Neuronal stem cell (in vitro differentiated cells): ENCODE measurements at regions not wholly inside any gene's neighbourhood (a gene's known extent, or its start where the extent isn't known, plus 50 kb on each side); places are given as distances from the start of the nearest gene placed in this dataset.
"Not testable (repeated sequence)": the region's sequence is repeated elsewhere in the genome, so short reads cannot be mapped to it uniquely, and the experiment has no call there.

ENCODE experiments used
- DNase-seq: peaks from one replicate; pipeline ENCODE4 v3.0.0-alpha.2; 2013; ENCODE audit warnings: low spot score
- H2AFZ ChIP-seq: one replicate; pipeline ENCODE4 v1.6.1; 2013; ENCODE audit warnings: mild to moderate bottlenecking, low read length, inconsistent platforms
- H2AK5ac ChIP-seq: 2 replicates; pipeline ENCODE4 v1.6.1; 2013; ENCODE audit warnings: low read depth, mild to moderate bottlenecking, inconsistent platforms, low read length, moderate library complexity, mixed read lengths
- H2BK120ac ChIP-seq: 2 replicates; pipeline ENCODE4 v1.6.1; 2013; ENCODE audit warnings: low read depth, mild to moderate bottlenecking, inconsistent platforms, low read length, moderate library complexity, mixed read lengths
- H2BK12ac ChIP-seq: one replicate; pipeline ENCODE4 v1.6.1; 2013; ENCODE audit warnings: low read length, inconsistent platforms
- H2BK15ac ChIP-seq: 2 replicates; pipeline ENCODE4 v1.6.1; 2013; ENCODE audit warnings: mild to moderate bottlenecking, low read length, inconsistent platforms, mixed read lengths
- H2BK5ac ChIP-seq: one replicate; pipeline ENCODE4 v1.6.1; 2013; ENCODE audit warnings: inconsistent platforms, mild to moderate bottlenecking, low read length, moderate library complexity
- H3K14ac ChIP-seq: one replicate; pipeline ENCODE4 v1.6.1; 2013; ENCODE audit warnings: low read length, inconsistent platforms
- H3K18ac ChIP-seq: 2 replicates; pipeline ENCODE4 v1.6.1; 2013; ENCODE audit warnings: low read length, inconsistent platforms
- H3K23ac ChIP-seq: 2 replicates; pipeline ENCODE4 v1.6.1; 2013; ENCODE audit warnings: low read depth, mild to moderate bottlenecking, mixed read lengths, low read length, inconsistent platforms; ENCODE audit not compliant: poor library complexity
- H3K27ac ChIP-seq: replicated peaks from 3 replicates; pipeline ENCODE4 v1.5.1; 2013; ENCODE audit warnings: low read length, inconsistent platforms
- H3K27me3 ChIP-seq, 3 experiments: 2 replicates each; pipeline ENCODE4 v1.6.1; 2013; ENCODE audit warnings: low read length in 3 of 3, mild to moderate bottlenecking in 2 of 3, inconsistent platforms in 1 of 3, low read depth in 1 of 3, mixed read lengths in 1 of 3, moderate library complexity in 1 of 3; ENCODE audit not compliant: control insufficient read depth in 3 of 3, insufficient read depth in 3 of 3
- H3K36me3 ChIP-seq, 2 donors: replicated peaks in 1 of 2; 2 replicates each; pipeline ENCODE4 v1.6.1; 2013; ENCODE audit warnings: low read length in 2 of 2; ENCODE audit not compliant: control insufficient read depth in 2 of 2, insufficient read depth in 2 of 2
- H3K4ac ChIP-seq: 2 replicates; pipeline ENCODE4 v1.6.1; 2013; ENCODE audit warnings: inconsistent platforms, mild to moderate bottlenecking, low read length, moderate library complexity
- H3K4me1 ChIP-seq, 2 donors: 1 replicate in 1 of 2; 2 replicates in 1 of 2; pipeline ENCODE4 v1.6.1; 2013; ENCODE audit warnings: low read length in 2 of 2, low read depth in 1 of 2; ENCODE audit not compliant: control insufficient read depth in 2 of 2, insufficient read depth in 1 of 2
- H3K4me2 ChIP-seq: one replicate; pipeline ENCODE4 v1.6.1; 2013; ENCODE audit warnings: mild to moderate bottlenecking, low read length, inconsistent platforms; ENCODE audit not compliant: insufficient read depth, poor library complexity, severe bottlenecking
- H3K4me3 ChIP-seq, 2 donors: 2 replicates each; pipeline ENCODE4 v1.5.1; 2013; ENCODE audit warnings: low read length in 2 of 2, mild to moderate bottlenecking in 2 of 2, inconsistent platforms in 1 of 2, moderate library complexity in 1 of 2
- H3K79me1 ChIP-seq: one replicate; pipeline ENCODE4 v1.6.1; 2013; ENCODE audit warnings: low read depth, mild to moderate bottlenecking, inconsistent platforms, low read length, moderate library complexity
- H3K9ac ChIP-seq: one replicate; pipeline ENCODE4 v1.6.1; 2013; ENCODE audit warnings: mild to moderate bottlenecking, low read depth, low read length, inconsistent platforms; ENCODE audit not compliant: poor library complexity
- H3K9me3 ChIP-seq, 2 donors: replicated peaks in 1 of 2; 2 replicates each; pipeline versions ENCODE3 to v1.6.1; 2013; ENCODE audit warnings: low read length in 2 of 2, mild to moderate bottlenecking in 2 of 2, inconsistent platforms in 1 of 2, low read depth in 1 of 2, mixed read lengths in 1 of 2, moderate library complexity in 1 of 2; ENCODE audit not compliant: control insufficient read depth in 2 of 2, insufficient read depth in 1 of 2
- H4K8ac ChIP-seq: one replicate; pipeline ENCODE4 v1.6.1; 2013; ENCODE audit warnings: low read depth, mild to moderate bottlenecking, inconsistent platforms, low read length, moderate library complexity
- H4K91ac ChIP-seq: one replicate; pipeline ENCODE4 v1.6.1; 2013; ENCODE audit warnings: low read length, low read depth, mild to moderate bottlenecking, inconsistent platforms; ENCODE audit not compliant: poor library complexity
- WGBS, 2 donors: extraction: QIAGEN DNeasy Blood & Tissue Kit; methylation state at CpG; one replicate each; pipeline ENCODE4 v1.1.7; 2013; ENCODE audit warnings: missing lambda C conversion rate in 2 of 2, mixed read lengths in 1 of 2; ENCODE audit not compliant: insufficient read length in 2 of 2, insufficient replicate concordance in 1 of 2; ENCODE audit errors: extremely low coverage in 2 of 2; 5-methylcytosine and 5-hydroxymethylcytosine counted together

DNA sequence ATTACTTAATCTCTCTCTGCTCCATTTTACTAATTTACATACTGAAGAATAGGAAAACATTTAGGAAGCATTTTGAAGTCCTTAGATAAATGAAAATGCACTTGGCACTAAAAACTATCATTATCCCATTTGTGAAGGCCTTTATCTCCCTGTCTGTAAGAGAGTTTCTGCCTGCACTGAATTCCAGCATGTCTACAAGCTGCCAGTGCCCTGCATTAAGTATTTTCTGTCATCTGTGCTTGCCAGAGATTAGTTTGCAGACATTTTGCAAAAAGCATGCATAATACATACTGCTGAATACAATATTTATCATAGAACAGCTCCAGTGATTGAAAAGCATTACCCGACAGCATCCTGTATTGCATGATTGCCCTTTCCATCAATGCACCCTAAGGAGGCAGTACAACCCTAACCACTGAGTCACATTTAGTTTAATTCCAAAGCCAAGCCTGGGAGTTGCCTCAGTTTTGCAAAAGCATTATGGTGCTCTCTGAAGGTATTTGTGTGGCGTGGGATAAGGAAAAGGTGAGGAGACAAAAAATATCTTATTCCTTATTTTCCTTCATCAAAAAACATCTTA lies 280.2 kb upstream of the TOM1L1 start:
- Histone ChIP-seq H3K9me3 (peaks cover 0 to 3% of the 10 kb centered on the region in 2 donors), H4K91ac (no peak overlapping the region)

DNA sequence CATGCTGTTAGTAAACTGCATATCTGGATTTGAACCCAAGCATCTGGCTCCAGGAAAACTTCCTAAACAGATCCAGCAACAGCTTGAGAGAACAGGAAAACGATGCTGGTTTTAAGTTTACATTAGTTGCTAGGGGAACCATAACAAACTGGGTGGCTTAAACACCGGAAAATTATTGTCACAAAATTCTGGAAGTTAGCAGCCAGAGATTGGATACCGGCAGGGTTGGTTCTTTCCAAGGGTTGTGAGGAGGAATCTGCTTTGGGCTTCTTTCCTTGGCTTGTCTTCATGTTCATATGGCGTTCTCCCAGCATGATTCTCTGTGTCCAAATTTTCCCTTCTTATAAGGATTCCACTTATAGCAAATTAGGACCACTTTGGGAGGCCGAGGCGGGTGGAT lies 276.9 kb upstream of the TOM1L1 start:
- Histone ChIP-seq H3K4me2 (no peak overlapping the region), H2BK12ac (no peak overlapping the region), H3K36me3 (no peaks in the 10 kb centered on the region), H3K4me1 (no peaks in the 10 kb centered on the region), H3K27ac (no peak overlapping the region), H2BK120ac (no peak overlapping the region), H3K18ac (no peak overlapping the region), H4K8ac (no peak overlapping the region), H4K91ac (no peak overlapping the region), H3K4me3 (no peak overlapping the region), H2BK15ac (no peak overlapping the region), H2AK5ac (no peak overlapping the region), H3K14ac (no peak overlapping the region), H3K23ac (no peak overlapping the region), H3K9ac (no peak overlapping the region), H3K9me3 (no peaks in the 10 kb centered on the region), H3K4ac (no peak overlapping the region), H2BK5ac (no peak overlapping the region), H2AFZ (no peak overlapping the region), H3K27me3 (no peaks in the 10 kb centered on the region), H3K79me1 (no peaks in the 10 kb centered on the region)
- WGBS, 2 donors = no CpG with 5 or more reads among the region's 6 CpGs
- no peak for DNase-seq

More for the DNA sequence above, 280.2 kb upstream of the TOM1L1 start:
- Histone ChIP-seq H2BK120ac (no peak overlapping the region), H2BK5ac (no peak overlapping the region), H3K4ac (no peak overlapping the region), H3K27ac (no peak overlapping the region), H3K36me3 (no peaks in the 10 kb centered on the region), H3K79me1 (no peaks in the 10 kb centered on the region), H3K14ac (no peak overlapping the region), H3K4me3 (no peak overlapping the region), H3K23ac (no peak overlapping the region), H4K8ac (no peak overlapping the region), H2AFZ (no peak overlapping the region), H3K18ac (no peak overlapping the region), H3K9ac (no peak overlapping the region), H2BK15ac (no peak overlapping the region), H3K4me1 (no peaks in the 10 kb centered on the region), H3K27me3 (no peaks in the 10 kb centered on the region), H2AK5ac (no peak overlapping the region), H2BK12ac (no peak overlapping the region), H3K4me2 (no peak overlapping the region)
- no peak for DNase-seq
- no CpG with 5 or more reads among the region's 2 CpGs for WGBS, 2 donors

DNA sequence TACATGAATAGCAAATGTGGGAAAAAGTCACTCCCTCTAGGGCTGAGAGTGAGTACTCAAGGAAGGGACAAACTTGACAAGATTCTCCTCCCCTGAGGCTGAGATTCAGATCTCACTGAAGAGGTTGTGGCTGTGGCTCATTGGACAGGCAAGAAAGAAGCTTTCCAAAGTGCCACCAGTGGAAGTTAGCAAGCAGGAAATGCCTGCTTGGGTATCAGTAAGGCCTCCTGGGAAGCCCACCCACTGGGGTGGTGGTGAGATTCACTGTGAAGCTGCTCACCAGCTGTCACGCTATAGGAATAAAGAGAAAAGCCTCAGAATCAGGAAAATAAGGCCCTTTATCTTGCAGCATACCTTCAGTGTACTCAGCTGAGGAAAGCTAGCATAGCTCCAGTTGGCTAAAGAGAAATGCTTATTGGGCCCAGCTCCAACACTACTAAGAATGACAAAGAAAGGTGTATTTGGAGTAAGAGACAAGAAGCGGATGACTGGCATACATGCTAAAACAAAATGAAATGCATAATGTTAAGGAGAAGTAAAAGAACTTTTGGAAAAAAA lies 274.4 kb upstream of the TOM1L1 start:
- no CpG with 5 or more reads among the region's 2 CpGs for WGBS, 2 donors
- Histone ChIP-seq H3K36me3 (no peaks in the 10 kb centered on the region), H4K91ac (no peak overlapping the region), H3K4me3 (no peak overlapping the region), H2BK12ac (no peak overlapping the region), H3K79me1 (no peaks in the 10 kb centered on the region), H3K27me3 (no peaks in the 10 kb centered on the region), H3K4me2 (no peak overlapping the region), H3K23ac (no peak overlapping the region), H3K4ac (no peak overlapping the region), H3K9ac (no peak overlapping the region), H3K18ac (no peak overlapping the region), H3K4me1 (no peaks in the 10 kb centered on the region), H2BK120ac (no peak overlapping the region), H2BK15ac (no peak overlapping the region), H3K27ac (no peak overlapping the region), H4K8ac (no peak overlapping the region), H2BK5ac (no peak overlapping the region), H2AK5ac (no peak overlapping the region), H3K14ac (no peak overlapping the region), H3K9me3 (no peaks in the 10 kb centered on the region), H2AFZ (peak overlapping the region; percentile 58)
- peak; percentile 24 for DNase-seq

DNA sequence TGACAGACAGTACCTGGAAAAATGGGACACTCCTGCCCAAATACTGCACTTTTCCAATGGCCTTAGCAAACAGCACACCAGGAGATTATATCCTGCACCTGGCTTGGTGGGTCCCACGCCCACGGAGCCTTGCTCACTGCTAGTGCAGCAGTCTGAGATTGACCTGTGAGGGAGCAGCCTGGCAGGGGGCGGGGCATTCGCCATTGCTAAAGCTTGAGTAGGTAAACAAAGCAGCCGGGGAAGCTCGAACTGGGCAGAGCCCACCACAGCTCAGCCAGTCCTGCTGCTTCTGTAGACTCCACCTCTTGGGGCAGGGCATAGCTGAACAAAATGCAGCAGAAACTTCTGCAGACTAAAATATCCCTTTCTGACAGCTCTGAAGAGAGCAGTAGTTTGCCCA lies 261.2 kb upstream of the TOM1L1 start:
- not testable (repeated sequence) for H3K27me3 ChIP-seq, H3K9me3 ChIP-seq, H3K4ac ChIP-seq, DNase-seq, H2BK120ac ChIP-seq, H2BK5ac ChIP-seq, H4K91ac ChIP-seq, H3K27ac ChIP-seq, H3K4me3 ChIP-seq, H3K4me2 ChIP-seq, H3K4me1 ChIP-seq, H2BK15ac ChIP-seq, H2BK12ac ChIP-seq, H3K36me3 ChIP-seq, H2AFZ ChIP-seq, H3K14ac ChIP-seq, H3K79me1 ChIP-seq, H3K9ac ChIP-seq, H4K8ac ChIP-seq, H3K23ac ChIP-seq, H3K18ac ChIP-seq, H2AK5ac ChIP-seq
- no CpG with 5 or more reads among the region's 6 CpGs for WGBS, 2 donors
